Thyroid gland (tissue), 4 donors: ENCODE measurements at regions not wholly inside any gene's neighbourhood (a gene's known extent, or its start where the extent isn't known, plus 50 kb on each side); places are given as distances from the start of the nearest gene placed in this dataset.

Source experiments
- POLR2A ChIP-seq, 2 donors: fragments of 450-650 bp; IDR thresholded peaks; one replicate each; pipeline ENCODE4 v1.6.1; 2017; ENCODE audit warnings: antibody characterized with exemption in 2 of 2, mild to moderate bottlenecking in 2 of 2, moderate library complexity in 1 of 2
- TF ChIP-seq, protein P1 (sequence below), 6 experiments: fragments of 200-600 bp in 3 of 6; fragments of 450-650 bp in 3 of 6; sonication (generic) in 3 of 6; IDR thresholded peaks; one replicate each; pipeline ENCODE4 v1.5.1; 2016 to 2019; ENCODE audit warnings: antibody characterized with exemption in 6 of 6, mild to moderate bottlenecking in 2 of 6, inconsistent platforms in 1 of 6, moderate library complexity in 1 of 6

DNA sequence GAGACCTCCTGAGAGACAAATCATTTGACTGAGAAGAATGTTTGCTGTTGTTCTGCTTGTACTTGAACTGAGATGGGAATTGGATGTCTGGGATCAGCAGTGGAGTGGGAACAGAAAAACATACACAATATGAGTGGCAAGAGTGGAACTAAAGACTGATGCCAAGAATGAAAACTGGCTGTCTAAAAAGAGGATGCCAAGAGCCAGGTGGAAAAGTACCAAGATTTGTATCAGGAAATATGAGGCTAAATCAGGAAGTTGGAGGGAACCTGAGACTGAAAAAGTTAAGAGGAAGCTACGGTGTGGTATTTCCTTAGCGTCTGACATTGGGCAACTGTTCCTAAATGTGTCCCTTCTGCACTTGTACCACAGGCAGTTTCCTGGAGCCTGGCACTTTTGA is 440.9 kb upstream of the CELF4 start:
- TF ChIP-seq, protein P1, sequence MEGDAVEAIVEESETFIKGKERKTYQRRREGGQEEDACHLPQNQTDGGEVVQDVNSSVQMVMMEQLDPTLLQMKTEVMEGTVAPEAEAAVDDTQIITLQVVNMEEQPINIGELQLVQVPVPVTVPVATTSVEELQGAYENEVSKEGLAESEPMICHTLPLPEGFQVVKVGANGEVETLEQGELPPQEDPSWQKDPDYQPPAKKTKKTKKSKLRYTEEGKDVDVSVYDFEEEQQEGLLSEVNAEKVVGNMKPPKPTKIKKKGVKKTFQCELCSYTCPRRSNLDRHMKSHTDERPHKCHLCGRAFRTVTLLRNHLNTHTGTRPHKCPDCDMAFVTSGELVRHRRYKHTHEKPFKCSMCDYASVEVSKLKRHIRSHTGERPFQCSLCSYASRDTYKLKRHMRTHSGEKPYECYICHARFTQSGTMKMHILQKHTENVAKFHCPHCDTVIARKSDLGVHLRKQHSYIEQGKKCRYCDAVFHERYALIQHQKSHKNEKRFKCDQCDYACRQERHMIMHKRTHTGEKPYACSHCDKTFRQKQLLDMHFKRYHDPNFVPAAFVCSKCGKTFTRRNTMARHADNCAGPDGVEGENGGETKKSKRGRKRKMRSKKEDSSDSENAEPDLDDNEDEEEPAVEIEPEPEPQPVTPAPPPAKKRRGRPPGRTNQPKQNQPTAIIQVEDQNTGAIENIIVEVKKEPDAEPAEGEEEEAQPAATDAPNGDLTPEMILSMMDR (IDR thresholded peaks at IDR 0.05) = no peak
- TF ChIP-seq POLR2A (IDR thresholded peaks at IDR 0.05) = no peak
